ENCODE measurements at regions not wholly inside any gene's neighbourhood (a gene's known extent, or its start where the extent isn't known, plus 50 kb on each side); places are given as distances from the start of the nearest gene placed in this dataset.

DNA sequence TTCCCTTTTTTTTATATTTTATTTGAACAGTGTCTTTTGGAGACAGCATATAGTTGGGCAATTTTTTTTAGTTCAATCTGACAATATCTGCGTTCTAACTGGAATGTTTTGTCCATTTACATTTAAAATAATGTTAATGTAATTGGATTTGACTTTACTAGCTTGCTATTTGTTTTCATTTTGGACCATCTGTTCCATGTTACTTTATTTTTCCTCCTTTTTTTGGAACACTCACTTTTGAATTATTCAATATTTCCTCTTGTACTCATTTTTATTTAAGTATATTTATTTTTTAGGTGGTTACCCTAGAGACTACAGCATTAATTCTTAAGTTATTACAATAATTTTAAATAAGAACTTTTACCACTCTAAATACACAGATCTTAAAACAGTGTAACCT is 62.8 kb upstream of the C1orf87 start:
- TF ChIP-seq TOX (CRISPR knock-in tag; IDR thresholded peaks at IDR 0.05; ENCODE audit: borderline replicate concordance) (no peak), ZC3H10 (CRISPR knock-in tag; IDR thresholded peaks at IDR 0.05) (no peak), ZNF8 (CRISPR knock-in tag; IDR thresholded peaks at IDR 0.05) (no peak), ISL1 (CRISPR knock-in tag; IDR thresholded peaks at IDR 0.05) (no peak), GLIS3 (CRISPR knock-in tag; IDR thresholded peaks at IDR 0.05) (no peak)
- no peak for ATAC-seq

DNA sequence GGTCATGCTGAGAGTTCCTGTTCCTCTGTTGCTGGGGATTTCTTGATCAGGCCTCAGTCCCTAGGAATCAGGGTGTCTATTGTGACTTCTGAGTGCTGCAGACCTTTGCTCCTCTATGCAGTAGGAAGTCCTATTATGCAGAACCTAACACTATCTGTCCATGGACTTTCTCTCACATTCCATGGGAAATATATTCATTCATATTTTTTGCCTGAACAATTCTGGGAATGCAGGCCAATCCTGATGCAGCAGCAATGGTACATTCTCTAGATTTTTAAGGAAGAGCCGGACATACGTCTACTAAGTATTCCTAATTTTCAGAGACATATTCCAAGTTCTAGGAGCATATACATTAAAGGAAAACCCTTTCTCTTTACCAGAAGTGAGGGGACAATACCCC is 61.1 kb upstream of the C1orf87 start:
- TF ChIP-seq ZNF565 (CRISPR knock-in tag; conservative IDR thresholded peaks at IDR 0.05; ENCODE audit: low read depth) (no peak), POU6F1 (CRISPR knock-in tag; IDR thresholded peaks at IDR 0.05; ENCODE audit: borderline replicate concordance, low read depth) (no peak), PPARA (CRISPR knock-in tag; IDR thresholded peaks at IDR 0.05; ENCODE audit: borderline replicate concordance) (no peak), ZNF70 (CRISPR knock-in tag; IDR thresholded peaks at IDR 0.05) (no peak), GLIS3 (CRISPR knock-in tag; IDR thresholded peaks at IDR 0.05) (no peak), TCF4 (CRISPR knock-in tag; IDR thresholded peaks at IDR 0.05; ENCODE audit: borderline replicate concordance) (no peak), RARB (CRISPR knock-in tag; IDR thresholded peaks at IDR 0.05) (no peak), OSR1 (CRISPR knock-in tag; IDR thresholded peaks at IDR 0.05) (no peak), TSHZ2 (CRISPR knock-in tag; IDR thresholded peaks at IDR 0.05) (no peak), ISL1 (CRISPR knock-in tag; IDR thresholded peaks at IDR 0.05) (no peak), ZC3H10 (CRISPR knock-in tag; IDR thresholded peaks at IDR 0.05) (no peak)
- TF ChIP-seq, protein P1, sequence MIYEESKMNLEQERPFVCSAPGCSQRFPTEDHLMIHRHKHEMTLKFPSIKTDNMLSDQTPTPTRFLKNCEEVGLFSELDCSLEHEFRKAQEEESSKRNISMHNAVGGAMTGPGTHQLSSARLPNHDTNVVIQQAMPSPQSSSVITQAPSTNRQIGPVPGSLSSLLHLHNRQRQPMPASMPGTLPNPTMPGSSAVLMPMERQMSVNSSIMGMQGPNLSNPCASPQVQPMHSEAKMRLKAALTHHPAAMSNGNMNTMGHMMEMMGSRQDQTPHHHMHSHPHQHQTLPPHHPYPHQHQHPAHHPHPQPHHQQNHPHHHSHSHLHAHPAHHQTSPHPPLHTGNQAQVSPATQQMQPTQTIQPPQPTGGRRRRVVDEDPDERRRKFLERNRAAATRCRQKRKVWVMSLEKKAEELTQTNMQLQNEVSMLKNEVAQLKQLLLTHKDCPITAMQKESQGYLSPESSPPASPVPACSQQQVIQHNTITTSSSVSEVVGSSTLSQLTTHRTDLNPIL (CRISPR knock-in tag; IDR thresholded peaks at IDR 0.05; ENCODE audit: low read depth), result no peak
- TF ChIP-seq, protein P2, sequence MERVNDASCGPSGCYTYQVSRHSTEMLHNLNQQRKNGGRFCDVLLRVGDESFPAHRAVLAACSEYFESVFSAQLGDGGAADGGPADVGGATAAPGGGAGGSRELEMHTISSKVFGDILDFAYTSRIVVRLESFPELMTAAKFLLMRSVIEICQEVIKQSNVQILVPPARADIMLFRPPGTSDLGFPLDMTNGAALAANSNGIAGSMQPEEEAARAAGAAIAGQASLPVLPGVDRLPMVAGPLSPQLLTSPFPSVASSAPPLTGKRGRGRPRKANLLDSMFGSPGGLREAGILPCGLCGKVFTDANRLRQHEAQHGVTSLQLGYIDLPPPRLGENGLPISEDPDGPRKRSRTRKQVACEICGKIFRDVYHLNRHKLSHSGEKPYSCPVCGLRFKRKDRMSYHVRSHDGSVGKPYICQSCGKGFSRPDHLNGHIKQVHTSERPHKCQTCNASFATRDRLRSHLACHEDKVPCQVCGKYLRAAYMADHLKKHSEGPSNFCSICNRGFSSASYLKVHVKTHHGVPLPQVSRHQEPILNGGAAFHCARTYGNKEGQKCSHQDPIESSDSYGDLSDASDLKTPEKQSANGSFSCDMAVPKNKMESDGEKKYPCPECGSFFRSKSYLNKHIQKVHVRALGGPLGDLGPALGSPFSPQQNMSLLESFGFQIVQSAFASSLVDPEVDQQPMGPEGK (CRISPR knock-in tag; IDR thresholded peaks at IDR 0.05; ENCODE audit: borderline replicate concordance), result no peak
- ATAC-seq, result peak; percentile 14

GRCh38 chr1:60133848-60134247 is 60.3 kb upstream of the C1orf87 start:
- TF ChIP-seq ZNF70 (CRISPR knock-in tag; IDR thresholded peaks at IDR 0.05) (no peak), TCF4 (CRISPR knock-in tag; IDR thresholded peaks at IDR 0.05; ENCODE audit: borderline replicate concordance) (no peak), TSHZ2 (CRISPR knock-in tag; IDR thresholded peaks at IDR 0.05) (no peak), RARB (CRISPR knock-in tag; IDR thresholded peaks at IDR 0.05) (no peak), ZNF565 (CRISPR knock-in tag; conservative IDR thresholded peaks at IDR 0.05; ENCODE audit: low read depth) (no peak), ARNTL (CRISPR knock-in tag; IDR thresholded peaks at IDR 0.05; ENCODE audit: borderline replicate concordance, low read depth) (no peak), BACH2 (CRISPR knock-in tag; IDR thresholded peaks at IDR 0.05; ENCODE audit: borderline replicate concordance) (no peak), POU6F1 (CRISPR knock-in tag; IDR thresholded peaks at IDR 0.05; ENCODE audit: borderline replicate concordance, low read depth) (no peak), ZFP30 (CRISPR knock-in tag; IDR thresholded peaks at IDR 0.05) (no peak), SNAI2 (CRISPR knock-in tag; IDR thresholded peaks at IDR 0.05) (no peak), ZNF8 (CRISPR knock-in tag; IDR thresholded peaks at IDR 0.05) (no peak), ZFP3 (CRISPR knock-in tag; IDR thresholded peaks at IDR 0.05) (no peak), TOX (CRISPR knock-in tag; IDR thresholded peaks at IDR 0.05; ENCODE audit: borderline replicate concordance) (no peak), ISL1 (CRISPR knock-in tag; IDR thresholded peaks at IDR 0.05) (no peak)
- TF ChIP-seq, protein P3, sequence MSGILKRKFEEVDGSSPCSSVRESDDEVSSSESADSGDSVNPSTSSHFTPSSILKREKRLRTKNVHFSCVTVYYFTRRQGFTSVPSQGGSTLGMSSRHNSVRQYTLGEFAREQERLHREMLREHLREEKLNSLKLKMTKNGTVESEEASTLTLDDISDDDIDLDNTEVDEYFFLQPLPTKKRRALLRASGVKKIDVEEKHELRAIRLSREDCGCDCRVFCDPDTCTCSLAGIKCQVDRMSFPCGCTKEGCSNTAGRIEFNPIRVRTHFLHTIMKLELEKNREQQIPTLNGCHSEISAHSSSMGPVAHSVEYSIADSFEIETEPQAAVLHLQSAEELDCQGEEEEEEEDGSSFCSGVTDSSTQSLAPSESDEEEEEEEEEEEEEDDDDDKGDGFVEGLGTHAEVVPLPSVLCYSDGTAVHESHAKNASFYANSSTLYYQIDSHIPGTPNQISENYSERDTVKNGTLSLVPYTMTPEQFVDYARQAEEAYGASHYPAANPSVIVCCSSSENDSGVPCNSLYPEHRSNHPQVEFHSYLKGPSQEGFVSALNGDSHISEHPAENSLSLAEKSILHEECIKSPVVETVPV (CRISPR knock-in tag; IDR thresholded peaks at IDR 0.05), result no peak
- TF ChIP-seq, protein P1 (CRISPR knock-in tag; IDR thresholded peaks at IDR 0.05; ENCODE audit: low read depth), result no peak
- ATAC-seq, result peak; percentile 83
